LNCaP clone FGC (cell line): ENCODE measurements at regions not wholly inside any gene's neighbourhood (a gene's known extent, or its start where the extent isn't known, plus 50 kb on each side); places are given as distances from the start of the nearest gene placed in this dataset.
A peak's percentile ranks its signal among the peaks of the same experiment; 100 is the strongest.

Experiments used
- DNase-seq: peaks from one replicate; pipeline ENCODE4 v3.0.0-alpha.2; 2011; ENCODE audit warnings: low read depth
- H3K4me3 ChIP-seq: 2 replicates; pipeline ENCODE4 v1.5.1; 2011; ENCODE audit warnings: mild to moderate bottlenecking, low read depth, low read length, control low read depth
- TF ChIP-seq, protein P1 (sequence below): IDR thresholded peaks from 2 replicates; pipeline ENCODE4 v1.5.1; 2012; ENCODE audit warnings: mild to moderate bottlenecking; ENCODE audit not compliant: control insufficient read depth, insufficient read depth; ENCODE audit errors: extremely low read depth

DNA sequence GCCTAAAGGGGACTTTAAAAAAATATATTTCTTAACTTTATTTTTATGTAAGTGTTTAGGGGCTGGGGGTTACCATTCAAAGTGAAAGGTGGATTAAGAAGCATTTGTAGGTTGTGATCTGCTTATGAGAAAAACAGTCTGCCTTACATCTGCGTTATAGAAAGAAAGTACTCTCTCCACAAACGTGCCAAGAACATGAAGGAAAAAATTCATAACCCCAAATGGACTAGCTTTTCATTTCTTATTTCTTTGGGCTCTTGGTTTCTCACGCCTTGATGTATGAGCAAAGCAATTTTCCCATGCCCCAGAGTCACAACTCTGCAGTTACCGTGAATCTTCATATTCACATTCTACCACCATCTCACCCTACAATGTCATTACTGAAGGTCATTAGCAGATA is 1165.1 kb upstream of the ADGRL4 start:
- no peak for DNase-seq
- H3K4me3 ChIP-seq = no peak overlapping the region
- TF ChIP-seq, protein P1, sequence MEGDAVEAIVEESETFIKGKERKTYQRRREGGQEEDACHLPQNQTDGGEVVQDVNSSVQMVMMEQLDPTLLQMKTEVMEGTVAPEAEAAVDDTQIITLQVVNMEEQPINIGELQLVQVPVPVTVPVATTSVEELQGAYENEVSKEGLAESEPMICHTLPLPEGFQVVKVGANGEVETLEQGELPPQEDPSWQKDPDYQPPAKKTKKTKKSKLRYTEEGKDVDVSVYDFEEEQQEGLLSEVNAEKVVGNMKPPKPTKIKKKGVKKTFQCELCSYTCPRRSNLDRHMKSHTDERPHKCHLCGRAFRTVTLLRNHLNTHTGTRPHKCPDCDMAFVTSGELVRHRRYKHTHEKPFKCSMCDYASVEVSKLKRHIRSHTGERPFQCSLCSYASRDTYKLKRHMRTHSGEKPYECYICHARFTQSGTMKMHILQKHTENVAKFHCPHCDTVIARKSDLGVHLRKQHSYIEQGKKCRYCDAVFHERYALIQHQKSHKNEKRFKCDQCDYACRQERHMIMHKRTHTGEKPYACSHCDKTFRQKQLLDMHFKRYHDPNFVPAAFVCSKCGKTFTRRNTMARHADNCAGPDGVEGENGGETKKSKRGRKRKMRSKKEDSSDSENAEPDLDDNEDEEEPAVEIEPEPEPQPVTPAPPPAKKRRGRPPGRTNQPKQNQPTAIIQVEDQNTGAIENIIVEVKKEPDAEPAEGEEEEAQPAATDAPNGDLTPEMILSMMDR = no peak

DNA sequence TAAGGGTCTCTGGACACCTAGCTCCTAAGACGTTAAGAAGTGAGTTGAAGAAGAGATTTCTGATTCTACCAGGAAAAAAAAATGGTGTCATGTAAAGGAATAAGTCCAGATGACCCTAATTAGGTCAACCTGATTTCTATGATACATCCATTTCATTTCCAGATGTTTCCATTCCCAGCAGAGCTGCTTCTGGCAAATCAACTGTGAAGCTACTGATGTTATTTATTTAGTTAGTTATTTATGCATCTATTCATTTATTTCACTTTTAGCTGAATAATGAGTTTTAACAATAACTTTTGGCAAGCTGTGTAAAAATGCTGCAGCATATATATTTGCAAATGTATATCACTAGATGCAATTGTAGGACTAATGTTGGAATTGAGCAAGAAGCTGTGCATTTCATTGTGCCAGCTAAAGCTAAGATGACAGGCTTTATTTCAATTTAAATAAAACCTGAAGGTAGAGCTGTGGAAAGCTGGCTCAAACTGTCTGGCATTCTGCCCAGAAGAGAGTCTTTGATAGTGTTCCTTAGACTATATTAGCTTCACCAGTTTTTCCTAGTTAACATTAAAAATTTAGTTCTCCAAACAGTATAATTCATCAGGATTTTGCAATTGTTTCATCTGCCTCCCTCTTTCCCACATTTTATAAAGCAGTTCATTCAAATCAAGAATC is 1164.4 kb upstream of the ADGRL4 start:
- TF ChIP-seq, protein P1 = no peak
- no peak overlapping the region for H3K4me3 ChIP-seq
- DNase-seq = no peak

DNA sequence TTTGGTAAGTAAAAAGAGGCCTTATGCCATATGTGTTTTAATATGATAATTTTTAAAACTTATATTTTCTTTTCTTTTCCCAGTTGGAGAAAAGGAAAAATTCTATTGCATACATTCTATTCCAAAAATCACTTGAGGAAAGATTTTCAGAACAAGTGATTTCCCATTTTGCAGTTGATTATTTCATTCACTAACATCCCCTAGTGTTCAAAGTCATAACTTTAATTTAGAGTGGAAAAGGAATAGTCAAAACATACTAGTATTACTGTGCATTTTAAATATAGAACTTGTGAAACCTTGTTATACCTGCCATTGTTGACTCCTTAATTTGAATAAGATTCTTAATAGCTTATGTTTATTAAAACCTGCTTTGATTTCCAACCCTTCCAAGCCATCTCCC is 1157.6 kb upstream of the ADGRL4 start:
- DNase-seq = no peak
- TF ChIP-seq, protein P1 = no peak
- H3K4me3 ChIP-seq = no peak overlapping the region

DNA sequence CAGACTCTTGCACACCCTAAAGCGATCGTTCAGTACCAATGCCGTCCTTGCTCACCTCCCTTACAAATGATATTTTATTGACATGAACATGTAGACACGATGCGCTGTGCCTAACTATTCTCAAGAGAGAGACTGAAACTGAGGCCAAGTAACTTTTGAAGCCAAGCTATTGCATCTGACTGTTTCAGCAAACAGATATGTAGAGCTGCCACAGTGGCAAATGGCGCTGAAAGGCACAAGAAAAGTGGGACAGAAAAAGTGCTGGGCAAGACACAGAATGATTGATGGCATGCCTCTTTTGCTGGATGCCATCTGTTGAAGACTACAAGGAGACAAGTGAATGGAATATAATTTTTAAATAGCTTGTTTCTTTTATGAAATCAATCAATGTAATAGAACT is 1157.2 kb upstream of the ADGRL4 start:
- no peak overlapping the region for H3K4me3 ChIP-seq
- DNase-seq = no peak
- TF ChIP-seq, protein P1 = no peak

DNA sequence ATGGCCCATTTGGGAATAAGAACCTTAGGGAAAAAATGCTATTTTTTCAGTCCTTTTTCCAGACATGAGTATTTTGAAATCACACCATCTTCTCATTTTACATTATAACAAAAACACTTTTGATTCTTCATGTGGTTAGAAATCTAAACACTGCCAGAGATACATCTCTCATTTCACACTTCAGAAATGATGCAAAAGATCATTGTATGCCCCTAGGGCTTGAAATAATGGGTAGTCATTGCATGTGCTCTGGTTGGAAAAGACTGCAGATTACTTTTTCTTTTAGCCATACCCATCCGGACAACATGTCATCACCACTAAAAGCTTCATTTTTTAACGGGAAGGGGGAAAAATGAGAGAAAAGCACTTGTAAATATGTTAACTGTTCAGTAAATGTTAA is 1152.2 kb upstream of the ADGRL4 start:
- H3K4me3 ChIP-seq = no peak overlapping the region
- TF ChIP-seq, protein P1 = no peak
- DNase-seq = no peak

DNA sequence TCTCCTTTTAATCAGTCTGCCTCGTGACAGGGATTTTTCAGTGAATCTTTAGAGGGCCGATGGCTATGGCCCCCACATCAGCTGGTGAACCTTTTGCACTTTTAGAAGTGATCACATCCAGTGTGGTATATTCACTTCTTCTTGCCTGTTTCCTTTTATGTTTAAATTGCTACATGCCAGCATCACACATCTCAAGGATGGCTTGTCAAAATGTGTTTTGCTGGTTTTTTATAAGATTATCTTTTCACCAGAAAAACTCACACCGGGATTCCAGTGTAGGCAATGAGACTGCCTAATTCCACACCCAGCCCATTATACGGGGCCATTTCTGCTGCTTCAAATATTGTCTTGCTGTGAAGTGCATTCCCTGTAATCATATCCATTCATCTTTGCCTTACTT is 1151.7 kb upstream of the ADGRL4 start:
- no peak overlapping the region for H3K4me3 ChIP-seq
- no peak for DNase-seq
- TF ChIP-seq, protein P1 = no peak

DNA sequence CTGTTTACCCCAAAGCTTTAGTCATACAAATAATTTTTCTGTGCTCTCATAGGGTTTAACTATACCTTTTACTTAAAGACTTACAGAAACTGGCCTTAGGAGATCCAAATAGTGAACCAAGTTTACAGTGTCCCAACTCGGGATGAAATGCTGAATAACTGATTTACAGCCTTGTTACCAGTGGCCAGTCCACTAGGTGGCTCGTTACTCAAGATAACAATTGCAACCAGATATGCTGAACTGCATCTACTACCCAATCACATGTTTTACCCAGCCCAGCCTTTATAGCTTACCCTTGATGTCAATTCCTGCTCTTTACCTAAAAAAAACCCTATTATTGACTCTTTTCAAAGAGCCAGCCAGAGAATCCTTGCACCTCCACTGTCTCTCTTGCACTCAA is 1148.8 kb upstream of the ADGRL4 start:
- TF ChIP-seq, protein P1 = peak; percentile 46
- DNase-seq = no peak
- no peak overlapping the region for H3K4me3 ChIP-seq
